ENCODE measurements at regions not wholly inside any gene's neighbourhood (a gene's known extent, or its start where the extent isn't known, plus 50 kb on each side); places are given as distances from the start of the nearest gene placed in this dataset.

DNA sequence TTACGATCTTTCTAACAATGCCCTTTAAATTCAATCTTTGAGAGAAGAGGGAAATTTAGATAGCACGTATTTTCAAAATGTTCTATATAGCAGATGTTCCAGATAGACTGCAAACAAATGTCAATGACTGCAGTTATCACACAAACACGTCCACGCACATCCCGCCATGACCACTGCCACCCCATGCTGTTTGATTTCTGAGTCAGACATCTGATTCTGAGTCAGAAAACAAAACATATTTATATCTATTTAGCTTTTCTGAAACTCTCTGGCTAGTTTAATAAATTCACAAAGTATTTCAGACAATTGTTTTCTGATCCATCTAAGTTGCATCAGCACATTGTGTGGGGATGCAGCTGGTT, 105.9 kb upstream of the BCAT1 start:
- peak; percentile 24 to 33 for DNase-seq (ENCODE audit: low read depth in 2 of 2)
- no peak overlapping the region for H3K4me2 ChIP-seq (ENCODE audit: extremely low read depth, insufficient read depth, low read length)
- H3K9me3 ChIP-seq (ENCODE audit: control insufficient read depth, insufficient read depth, low read depth, low read length) = no peaks in the 10 kb centered on the region
- H3K79me2 ChIP-seq (ENCODE audit: control insufficient read depth, insufficient read depth, low read length) = no peaks in the 10 kb centered on the region
- no peak overlapping the region for H2AFZ ChIP-seq (ENCODE audit: low read length)
- TF ChIP-seq, protein P1, sequence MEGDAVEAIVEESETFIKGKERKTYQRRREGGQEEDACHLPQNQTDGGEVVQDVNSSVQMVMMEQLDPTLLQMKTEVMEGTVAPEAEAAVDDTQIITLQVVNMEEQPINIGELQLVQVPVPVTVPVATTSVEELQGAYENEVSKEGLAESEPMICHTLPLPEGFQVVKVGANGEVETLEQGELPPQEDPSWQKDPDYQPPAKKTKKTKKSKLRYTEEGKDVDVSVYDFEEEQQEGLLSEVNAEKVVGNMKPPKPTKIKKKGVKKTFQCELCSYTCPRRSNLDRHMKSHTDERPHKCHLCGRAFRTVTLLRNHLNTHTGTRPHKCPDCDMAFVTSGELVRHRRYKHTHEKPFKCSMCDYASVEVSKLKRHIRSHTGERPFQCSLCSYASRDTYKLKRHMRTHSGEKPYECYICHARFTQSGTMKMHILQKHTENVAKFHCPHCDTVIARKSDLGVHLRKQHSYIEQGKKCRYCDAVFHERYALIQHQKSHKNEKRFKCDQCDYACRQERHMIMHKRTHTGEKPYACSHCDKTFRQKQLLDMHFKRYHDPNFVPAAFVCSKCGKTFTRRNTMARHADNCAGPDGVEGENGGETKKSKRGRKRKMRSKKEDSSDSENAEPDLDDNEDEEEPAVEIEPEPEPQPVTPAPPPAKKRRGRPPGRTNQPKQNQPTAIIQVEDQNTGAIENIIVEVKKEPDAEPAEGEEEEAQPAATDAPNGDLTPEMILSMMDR (conservative IDR thresholded peaks at IDR 0.05 in 1 of 2, IDR thresholded peaks at IDR 0.05 in 1 of 2; ENCODE audit: low read depth in 1 of 2, low read length in 2 of 2) = no peak
- TF ChIP-seq EZH2 (IDR thresholded peaks at IDR 0.05; ENCODE audit: low read length, missing control alignments) = no peak
- peaks cover 3% of the 10 kb centered on the region for H3K27me3 ChIP-seq (ENCODE audit: control insufficient read depth, insufficient read depth, low read length)
- H3K9ac ChIP-seq (ENCODE audit: insufficient read depth, low read length) = no peak overlapping the region
- H4K20me1 ChIP-seq (ENCODE audit: control insufficient read depth, extremely low read depth, insufficient read depth, low read length) = no peaks in the 10 kb centered on the region
- no peaks in the 10 kb centered on the region for H3K36me3 ChIP-seq (ENCODE audit: control insufficient read depth, insufficient read depth, low read length)
- H3K4me1 ChIP-seq (ENCODE audit: control insufficient read depth, extremely low read depth, insufficient read depth, low read length) = peaks cover 2% of the 10 kb centered on the region
- H3K4me3 ChIP-seq (replicated peaks in 1 of 4; ENCODE audit: control extremely low read depth in 1 of 4, insufficient read depth in 1 of 4, low read depth in 3 of 4, low read length in 4 of 4) = no peak overlapping the region
- H3K27ac ChIP-seq (ENCODE audit: insufficient read depth, low read length) = no peak overlapping the region

DNA sequence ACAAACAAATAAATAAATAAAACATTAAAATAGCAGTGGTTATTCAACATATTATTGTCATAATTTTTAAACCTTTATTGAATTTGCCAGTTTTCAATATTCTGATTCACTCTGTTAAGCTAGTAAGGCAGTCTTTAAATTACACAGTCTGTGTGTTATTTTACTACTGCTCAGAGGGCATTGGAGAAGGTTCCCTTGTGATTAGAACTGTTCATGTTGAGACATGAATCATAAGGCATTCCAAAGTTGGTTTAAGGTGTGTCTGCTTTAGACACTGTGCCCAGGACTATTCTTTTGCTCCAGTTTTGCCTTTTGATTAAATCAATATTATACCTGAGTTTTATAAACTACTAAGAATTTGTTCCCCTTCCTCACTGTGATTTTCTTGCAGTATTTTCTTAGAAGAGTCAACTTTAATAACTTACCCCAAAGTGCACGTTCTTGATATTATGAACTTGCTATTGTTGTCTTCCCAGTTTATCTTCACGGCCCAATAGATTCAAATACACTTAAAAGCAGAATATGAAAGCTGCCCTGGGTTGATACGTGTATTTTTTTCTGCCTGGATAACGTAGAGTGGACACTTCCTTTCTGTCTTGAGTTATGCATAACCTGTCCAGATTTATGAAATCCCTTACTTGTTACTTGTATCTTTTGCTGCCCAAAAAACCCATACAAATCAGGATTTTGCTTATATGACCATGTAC, 105.3 kb upstream of the BCAT1 start:
- TF ChIP-seq EZH2 (IDR thresholded peaks at IDR 0.05; ENCODE audit: low read length, missing control alignments) = no peak
- TF ChIP-seq, protein P1 (conservative IDR thresholded peaks at IDR 0.05 in 1 of 2, IDR thresholded peaks at IDR 0.05 in 1 of 2; ENCODE audit: low read depth in 1 of 2, low read length in 2 of 2) = no peak
- H3K4me2 ChIP-seq (ENCODE audit: extremely low read depth, insufficient read depth, low read length) = no peak overlapping the region
- DNase-seq (ENCODE audit: low read depth in 2 of 2) = peak in 1 of 2 donors; percentile 23
- no peaks in the 10 kb centered on the region for H3K9me3 ChIP-seq (ENCODE audit: control insufficient read depth, insufficient read depth, low read depth, low read length)
- no peaks in the 10 kb centered on the region for H3K79me2 ChIP-seq (ENCODE audit: control insufficient read depth, insufficient read depth, low read length)
- no peaks in the 10 kb centered on the region for H3K36me3 ChIP-seq (ENCODE audit: control insufficient read depth, insufficient read depth, low read length)
- H3K4me1 ChIP-seq (ENCODE audit: control insufficient read depth, extremely low read depth, insufficient read depth, low read length) = peaks cover 2% of the 10 kb centered on the region
- no peaks in the 10 kb centered on the region for H4K20me1 ChIP-seq (ENCODE audit: control insufficient read depth, extremely low read depth, insufficient read depth, low read length)
- no peak overlapping the region for H3K27ac ChIP-seq (ENCODE audit: insufficient read depth, low read length)
- H3K4me3 ChIP-seq (replicated peaks in 1 of 4; ENCODE audit: control extremely low read depth in 1 of 4, insufficient read depth in 1 of 4, low read depth in 3 of 4, low read length in 4 of 4) = no peak overlapping the region
- peaks cover 3% of the 10 kb centered on the region for H3K27me3 ChIP-seq (ENCODE audit: control insufficient read depth, insufficient read depth, low read length)
- no peak overlapping the region for H3K9ac ChIP-seq (ENCODE audit: insufficient read depth, low read length)
- no peak overlapping the region for H2AFZ ChIP-seq (ENCODE audit: low read length)

DNA sequence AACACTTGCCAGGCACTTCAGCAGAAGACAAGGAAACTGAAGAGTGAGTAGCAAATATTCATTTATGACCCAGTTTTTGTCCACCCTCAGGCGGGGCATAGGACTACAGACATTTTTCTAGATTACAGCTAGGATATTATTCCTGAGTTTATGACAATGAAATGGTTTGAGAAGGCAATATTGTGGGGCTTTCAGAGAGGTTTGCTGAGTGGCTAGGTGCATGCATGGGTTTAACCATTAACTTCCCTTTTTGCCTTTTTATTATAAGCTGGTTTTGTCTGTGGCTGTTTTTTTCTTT, 104.0 kb upstream of the BCAT1 start:
- peaks cover 2% of the 10 kb centered on the region for H3K4me1 ChIP-seq (ENCODE audit: control insufficient read depth, extremely low read depth, insufficient read depth, low read length)
- no peaks in the 10 kb centered on the region for H3K36me3 ChIP-seq (ENCODE audit: control insufficient read depth, insufficient read depth, low read length)
- H3K27me3 ChIP-seq (ENCODE audit: control insufficient read depth, insufficient read depth, low read length) = peaks cover 3% of the 10 kb centered on the region
- DNase-seq (ENCODE audit: low read depth in 2 of 2) = no peak
- no peak overlapping the region for H3K27ac ChIP-seq (ENCODE audit: insufficient read depth, low read length)
- TF ChIP-seq, protein P1 (conservative IDR thresholded peaks at IDR 0.05 in 1 of 2, IDR thresholded peaks at IDR 0.05 in 1 of 2; ENCODE audit: low read depth in 1 of 2, low read length in 2 of 2) = no peak
- TF ChIP-seq EZH2 (IDR thresholded peaks at IDR 0.05; ENCODE audit: low read length, missing control alignments) = no peak
- no peaks in the 10 kb centered on the region for H4K20me1 ChIP-seq (ENCODE audit: control insufficient read depth, extremely low read depth, insufficient read depth, low read length)
- no peaks in the 10 kb centered on the region for H3K79me2 ChIP-seq (ENCODE audit: control insufficient read depth, insufficient read depth, low read length)
- H3K9ac ChIP-seq (ENCODE audit: insufficient read depth, low read length) = no peak overlapping the region
- no peak overlapping the region for H3K4me2 ChIP-seq (ENCODE audit: extremely low read depth, insufficient read depth, low read length)
- no peaks in the 10 kb centered on the region for H3K9me3 ChIP-seq (ENCODE audit: control insufficient read depth, insufficient read depth, low read depth, low read length)
- no peak overlapping the region for H3K4me3 ChIP-seq (replicated peaks in 1 of 4; ENCODE audit: control extremely low read depth in 1 of 4, insufficient read depth in 1 of 4, low read depth in 3 of 4, low read length in 4 of 4)
- H2AFZ ChIP-seq (ENCODE audit: low read length) = no peak overlapping the region

Measured in fibroblast of lung (primary cell).